ENCODE measurements at regions not wholly inside any gene's neighbourhood (a gene's known extent, or its start where the extent isn't known, plus 50 kb on each side); places are given as distances from the start of the nearest gene placed in this dataset.

DNA sequence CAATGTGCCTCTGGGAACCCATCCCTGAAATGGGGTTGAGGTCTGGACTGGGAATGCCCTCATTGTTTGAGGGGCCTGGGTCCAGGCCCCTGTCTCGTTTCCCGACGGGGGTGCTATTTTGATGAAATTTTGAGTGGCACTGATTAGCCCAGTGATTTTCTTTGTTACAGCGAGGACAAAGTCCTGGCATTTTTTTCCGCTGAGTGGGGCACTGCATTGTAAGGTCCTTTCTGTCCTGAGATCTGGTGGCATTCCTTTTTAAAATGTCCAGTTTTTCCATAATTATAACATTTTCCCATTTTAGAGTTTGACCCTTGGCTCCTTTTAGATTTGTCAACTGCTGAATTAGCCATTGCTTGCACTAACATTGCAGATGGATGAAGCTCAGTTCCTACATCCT, 69.7 kb upstream of the INCENP start:
- no peak for DNase-seq (ENCODE audit: extremely low spot score)
- TF ChIP-seq, protein P1, sequence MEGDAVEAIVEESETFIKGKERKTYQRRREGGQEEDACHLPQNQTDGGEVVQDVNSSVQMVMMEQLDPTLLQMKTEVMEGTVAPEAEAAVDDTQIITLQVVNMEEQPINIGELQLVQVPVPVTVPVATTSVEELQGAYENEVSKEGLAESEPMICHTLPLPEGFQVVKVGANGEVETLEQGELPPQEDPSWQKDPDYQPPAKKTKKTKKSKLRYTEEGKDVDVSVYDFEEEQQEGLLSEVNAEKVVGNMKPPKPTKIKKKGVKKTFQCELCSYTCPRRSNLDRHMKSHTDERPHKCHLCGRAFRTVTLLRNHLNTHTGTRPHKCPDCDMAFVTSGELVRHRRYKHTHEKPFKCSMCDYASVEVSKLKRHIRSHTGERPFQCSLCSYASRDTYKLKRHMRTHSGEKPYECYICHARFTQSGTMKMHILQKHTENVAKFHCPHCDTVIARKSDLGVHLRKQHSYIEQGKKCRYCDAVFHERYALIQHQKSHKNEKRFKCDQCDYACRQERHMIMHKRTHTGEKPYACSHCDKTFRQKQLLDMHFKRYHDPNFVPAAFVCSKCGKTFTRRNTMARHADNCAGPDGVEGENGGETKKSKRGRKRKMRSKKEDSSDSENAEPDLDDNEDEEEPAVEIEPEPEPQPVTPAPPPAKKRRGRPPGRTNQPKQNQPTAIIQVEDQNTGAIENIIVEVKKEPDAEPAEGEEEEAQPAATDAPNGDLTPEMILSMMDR (IDR thresholded peaks at IDR 0.05; ENCODE audit: control extremely low read depth, extremely low read depth, low read depth, missing control alignments), result no peak
- ChIA-PET POLR2A (no interaction called here), CTCF (interaction anchor here (0.8 to 1.3 kb wide), 3 partner anchors 27 to 184 kb away, joined by 3 read pairs; no protein-coding TSS in a partner anchor)

- POLR2A ChIA-PET, result no interaction called here
- DNase-seq (ENCODE audit: extremely low spot score), result no peak
- CTCF ChIA-PET, result interaction anchor here (1.3 kb wide), 1 partner anchor 10 kb away, joined by 3 read pairs; no protein-coding TSS in a partner anchor
- TF ChIP-seq, protein P1 (IDR thresholded peaks at IDR 0.05; ENCODE audit: control extremely low read depth, extremely low read depth, low read depth, missing control alignments), result no peak
These were observed 73.1 kb upstream of the INCENP start for GRCh38 chr11:62050716-62051115.

DNA sequence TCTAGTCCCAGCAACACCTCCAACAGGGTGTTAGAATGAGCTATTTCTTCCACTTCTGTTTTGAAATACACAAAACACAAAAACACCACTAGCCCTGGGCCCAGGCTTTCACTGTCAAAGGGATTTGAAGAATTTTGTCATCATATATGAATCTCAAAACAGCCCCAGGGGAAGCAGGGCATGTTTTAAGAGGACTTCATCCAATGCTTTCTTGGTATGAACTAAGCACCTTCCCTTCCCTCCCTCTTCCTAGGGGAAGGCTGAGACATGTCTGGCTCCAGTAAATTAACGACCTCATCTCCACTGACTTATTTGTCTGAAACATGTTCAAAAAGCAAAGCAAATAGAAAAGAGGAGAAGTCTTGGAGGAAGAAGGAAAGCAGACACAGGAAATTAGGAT, 75.7 kb upstream of the INCENP start:
- ChIA-PET CTCF (interaction anchor here (2.4 kb wide), 1 partner anchor 34 kb away, joined by 9 read pairs; no protein-coding TSS in a partner anchor), POLR2A (no interaction called here)
- TF ChIP-seq, protein P1 (IDR thresholded peaks at IDR 0.05; ENCODE audit: control extremely low read depth, extremely low read depth, low read depth, missing control alignments), result no peak
- no peak for DNase-seq (ENCODE audit: extremely low spot score)

DNA sequence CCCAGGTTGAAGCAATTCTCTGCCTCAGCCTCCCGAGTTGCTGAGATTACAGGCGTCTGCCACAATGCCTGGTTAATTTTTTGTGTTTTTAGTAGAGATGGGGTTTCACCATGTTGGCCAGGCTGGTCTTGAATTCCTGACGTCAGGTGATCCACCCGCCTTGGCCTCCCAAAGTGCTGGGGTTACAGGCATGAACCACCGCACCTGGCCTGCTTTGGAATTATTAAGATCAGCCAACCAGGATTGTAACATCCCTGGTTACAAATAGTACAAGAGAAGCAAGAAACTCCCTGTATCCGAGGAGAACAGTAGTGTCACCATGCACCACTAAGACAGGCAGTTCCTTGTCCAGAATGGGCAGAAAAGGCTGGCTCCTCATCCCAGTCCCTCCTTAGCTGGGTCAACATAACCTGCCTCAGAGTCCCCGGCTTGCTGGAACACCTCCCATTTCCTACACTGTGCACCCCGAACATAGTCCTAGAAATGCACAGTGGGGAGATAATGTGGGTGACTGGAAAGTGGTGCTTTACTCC, 77.2 kb upstream of the INCENP start:
- POLR2A ChIA-PET, result no interaction called here
- DNase-seq (ENCODE audit: extremely low spot score), result no peak
- TF ChIP-seq, protein P1 (IDR thresholded peaks at IDR 0.05; ENCODE audit: control extremely low read depth, extremely low read depth, low read depth, missing control alignments), result no peak
- CTCF ChIA-PET, result interaction anchor here (0.8 to 2.4 kb wide), 4 partner anchors 9 to 99 kb away, joined by 3 to 9 read pairs (median 4); no protein-coding TSS in a partner anchor

DNA sequence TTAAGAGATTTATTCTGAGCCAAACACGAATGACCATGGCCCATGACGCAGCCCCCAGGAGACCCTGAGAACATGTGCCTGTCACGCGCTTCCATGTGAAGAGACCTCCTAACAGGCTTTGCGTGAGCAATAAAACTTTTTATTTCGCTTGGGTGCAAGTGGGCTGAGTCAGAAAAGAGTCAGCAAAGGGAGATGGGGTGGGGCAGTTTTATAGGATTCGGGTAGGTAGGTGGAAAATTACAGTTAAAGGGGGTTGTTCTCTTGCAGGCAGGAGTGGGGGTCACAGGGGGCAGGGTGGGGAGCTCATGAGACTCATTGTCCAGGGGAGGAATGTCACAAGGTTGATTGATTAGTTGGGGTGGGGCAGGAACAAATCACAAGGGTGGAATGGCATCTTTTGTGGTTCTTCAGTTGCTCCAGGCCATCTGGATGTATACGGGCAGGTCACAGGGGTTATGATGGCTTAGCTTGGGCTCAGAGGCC, 77.2 kb upstream of the FTH1 start:
- CTCF ChIA-PET, result interaction anchor here (1.2 to 1.9 kb wide), 3 partner anchors 21 to 146 kb away, joined by 3 to 4 read pairs (median 4); no protein-coding TSS in a partner anchor
- POLR2A ChIA-PET, result no interaction called here

DNA sequence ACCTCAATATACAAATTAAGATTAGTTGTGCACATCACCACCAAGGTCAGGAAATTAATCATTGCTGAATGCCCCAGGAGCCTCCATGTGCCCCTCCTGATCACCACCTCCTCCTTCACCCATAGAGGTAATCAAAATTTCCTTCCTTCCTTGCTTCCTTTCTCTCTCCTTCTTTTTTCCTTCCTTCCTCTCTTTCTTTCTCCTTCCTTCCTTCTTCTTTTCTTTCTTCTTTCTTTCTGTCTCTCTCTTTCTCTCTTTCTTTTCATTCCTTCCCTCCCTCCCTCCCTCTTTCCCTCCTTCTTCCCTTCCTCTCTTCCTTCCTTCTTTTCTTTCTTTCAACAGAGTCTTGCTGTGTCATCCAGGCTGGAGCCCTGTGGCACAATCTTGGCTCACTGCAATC, 67.9 kb upstream of the FTH1 start:
- DNase-seq (ENCODE audit: extremely low spot score), result no peak
- POLR2A ChIA-PET, result no interaction called here
- TF ChIP-seq, protein P1 (IDR thresholded peaks at IDR 0.05; ENCODE audit: control extremely low read depth, extremely low read depth, low read depth, missing control alignments), result no peak
- CTCF ChIA-PET, result interaction anchor here (2.3 kb wide), 1 partner anchor 11 kb away, joined by 9 read pairs; no protein-coding TSS in a partner anchor

More for the DNA sequence above, 77.2 kb upstream of the FTH1 start:
- DNase-seq (ENCODE audit: extremely low spot score), result no peak
- TF ChIP-seq, protein P1 (IDR thresholded peaks at IDR 0.05; ENCODE audit: control extremely low read depth, extremely low read depth, low read depth, missing control alignments), result no peak

Data from GM10248 (cell line).